ENCODE measurements at regions not wholly inside any gene's neighbourhood (a gene's known extent, or its start where the extent isn't known, plus 50 kb on each side); places are given as distances from the start of the nearest gene placed in this dataset.

DNA sequence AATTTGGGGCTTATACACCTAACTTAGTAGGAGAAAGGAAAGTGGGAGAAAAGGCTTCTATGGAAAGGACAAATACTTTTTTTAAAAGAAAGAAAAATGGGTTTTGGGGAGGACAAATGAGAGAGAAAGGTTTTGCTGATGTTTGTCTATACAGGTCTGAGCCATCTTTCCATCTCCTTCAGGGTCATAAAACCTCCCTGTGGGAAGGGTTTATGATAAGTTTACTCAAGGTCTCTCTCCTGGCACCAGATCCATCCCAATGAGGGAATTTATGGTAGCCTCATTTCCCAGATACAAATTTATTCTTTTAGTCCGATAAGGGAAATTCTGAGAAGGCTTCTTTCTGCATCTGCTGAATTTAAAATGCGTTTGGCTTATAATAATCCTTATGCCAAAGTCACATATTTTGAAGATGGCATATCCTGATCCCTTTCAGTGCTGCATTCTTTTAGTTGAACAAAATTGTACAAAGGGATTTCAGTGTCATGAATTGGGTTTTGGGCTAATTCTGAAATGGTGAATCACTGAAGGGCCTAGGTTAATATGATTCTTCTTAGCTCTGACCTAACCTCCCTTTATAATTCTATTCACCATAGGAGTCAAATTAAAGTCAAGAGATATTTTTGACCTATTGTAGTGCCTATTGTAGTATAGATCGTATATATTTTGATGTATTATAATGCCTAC is 173.5 kb upstream of the DYRK2 start:
- ChIA-PET CTCF (no interaction called here), POLR2A (no interaction called here)
- TF ChIP-seq, protein P1, sequence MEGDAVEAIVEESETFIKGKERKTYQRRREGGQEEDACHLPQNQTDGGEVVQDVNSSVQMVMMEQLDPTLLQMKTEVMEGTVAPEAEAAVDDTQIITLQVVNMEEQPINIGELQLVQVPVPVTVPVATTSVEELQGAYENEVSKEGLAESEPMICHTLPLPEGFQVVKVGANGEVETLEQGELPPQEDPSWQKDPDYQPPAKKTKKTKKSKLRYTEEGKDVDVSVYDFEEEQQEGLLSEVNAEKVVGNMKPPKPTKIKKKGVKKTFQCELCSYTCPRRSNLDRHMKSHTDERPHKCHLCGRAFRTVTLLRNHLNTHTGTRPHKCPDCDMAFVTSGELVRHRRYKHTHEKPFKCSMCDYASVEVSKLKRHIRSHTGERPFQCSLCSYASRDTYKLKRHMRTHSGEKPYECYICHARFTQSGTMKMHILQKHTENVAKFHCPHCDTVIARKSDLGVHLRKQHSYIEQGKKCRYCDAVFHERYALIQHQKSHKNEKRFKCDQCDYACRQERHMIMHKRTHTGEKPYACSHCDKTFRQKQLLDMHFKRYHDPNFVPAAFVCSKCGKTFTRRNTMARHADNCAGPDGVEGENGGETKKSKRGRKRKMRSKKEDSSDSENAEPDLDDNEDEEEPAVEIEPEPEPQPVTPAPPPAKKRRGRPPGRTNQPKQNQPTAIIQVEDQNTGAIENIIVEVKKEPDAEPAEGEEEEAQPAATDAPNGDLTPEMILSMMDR (IDR thresholded peaks at IDR 0.05; ENCODE audit: control extremely low read depth, extremely low read depth, low read depth, missing control alignments), result no peak
- no peak for DNase-seq (ENCODE audit: extremely low spot score)

DNA sequence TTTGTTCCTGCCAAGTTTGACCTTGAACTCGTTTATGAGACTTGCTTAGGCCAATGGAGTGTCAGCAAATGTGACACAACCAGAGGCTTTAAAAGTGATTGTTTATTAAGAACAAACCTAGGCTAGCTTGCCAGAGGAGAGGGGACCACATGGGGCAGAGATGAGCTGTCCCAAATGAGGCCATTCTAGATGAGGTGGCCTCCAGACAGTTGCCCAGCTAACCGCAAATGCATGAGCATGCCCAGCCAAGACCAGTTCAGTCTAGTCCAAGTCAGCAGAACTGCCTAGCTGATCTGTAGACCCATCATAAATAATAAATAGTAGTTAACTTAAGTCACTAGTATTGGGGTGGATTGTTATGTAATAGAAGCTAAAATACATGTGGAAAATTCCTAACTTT is 172.8 kb upstream of the DYRK2 start:
- no peak for DNase-seq (ENCODE audit: extremely low spot score)
- TF ChIP-seq, protein P1 (IDR thresholded peaks at IDR 0.05; ENCODE audit: control extremely low read depth, extremely low read depth, low read depth, missing control alignments), result no peak
- CTCF ChIA-PET, result interaction anchor here (1.6 kb wide), 1 partner anchor 9 kb away, joined by 5 read pairs; no protein-coding TSS in a partner anchor
- POLR2A ChIA-PET, result no interaction called here

DNA sequence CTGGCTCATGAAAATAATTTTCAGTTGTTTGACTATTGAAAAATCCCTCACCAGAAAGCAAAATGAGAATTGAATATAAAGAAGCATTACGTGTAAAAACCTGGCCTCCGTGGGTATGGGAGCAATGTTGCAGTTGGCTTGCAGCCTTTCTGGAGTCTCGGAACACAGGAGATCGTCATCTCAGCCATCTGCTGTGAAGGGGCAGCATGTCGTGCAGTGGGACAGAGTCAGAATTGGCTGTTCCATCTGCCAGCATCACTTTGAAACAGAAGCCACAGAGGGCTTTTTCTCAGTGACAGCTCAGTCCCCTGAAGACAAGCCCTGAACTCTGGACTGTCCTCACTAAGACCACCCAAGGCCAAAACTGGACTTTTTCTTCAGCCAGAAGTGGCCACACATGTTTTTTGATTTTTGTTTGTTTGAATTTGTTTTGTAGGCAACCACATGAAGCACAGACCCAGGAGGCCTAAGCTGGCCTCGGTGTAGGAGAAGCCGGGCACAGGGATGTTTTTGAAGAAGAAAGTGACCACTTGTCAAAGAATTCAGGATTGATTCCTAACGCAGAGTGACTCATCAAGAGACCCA is 170.8 kb upstream of the DYRK2 start:
- CTCF ChIA-PET, result interaction anchor here (1.6 kb wide), 1 partner anchor 9 kb away, joined by 6 read pairs; no protein-coding TSS in a partner anchor
- TF ChIP-seq, protein P1 (IDR thresholded peaks at IDR 0.05; ENCODE audit: control extremely low read depth, extremely low read depth, low read depth, missing control alignments), result no peak
- POLR2A ChIA-PET, result no interaction called here
- no peak for DNase-seq (ENCODE audit: extremely low spot score)

GRCh38 chr12:67482751-67483661 is 165.5 kb upstream of the DYRK2 start:
- POLR2A ChIA-PET, result no interaction called here
- no peak for DNase-seq (ENCODE audit: extremely low spot score)
- CTCF ChIA-PET, result no interaction called here
- TF ChIP-seq, protein P1 (IDR thresholded peaks at IDR 0.05; ENCODE audit: control extremely low read depth, extremely low read depth, low read depth, missing control alignments), result no peak

- ChIA-PET POLR2A (no interaction called here), CTCF (interaction anchor here (0.9 to 1.3 kb wide), 2 partner anchors 8 to 23 kb away, joined by 3 to 5 read pairs; no protein-coding TSS in a partner anchor)
- TF ChIP-seq, protein P1 (IDR thresholded peaks at IDR 0.05; ENCODE audit: control extremely low read depth, extremely low read depth, low read depth, missing control alignments), result no peak
- peak; percentile 12 for DNase-seq (ENCODE audit: extremely low spot score)
Measured at GRCh38 chr12:67483871-67484554, 164.5 kb upstream of the DYRK2 start.

Data from GM10248 (cell line).